ENCODE measurements at regions not wholly inside any gene's neighbourhood (a gene's known extent, or its start where the extent isn't known, plus 50 kb on each side); places are given as distances from the start of the nearest gene placed in this dataset.
"Not testable (repeated sequence)": the region's sequence is repeated elsewhere in the genome, so short reads cannot be mapped to it uniquely, and the experiment has no call there.

GRCh38 chr15:22561716-22562115 is 103.0 kb downstream of the GOLGA6L22 start:
- TF ChIP-seq BACH2 (CRISPR knock-in tag; IDR thresholded peaks at IDR 0.05; ENCODE audit: borderline replicate concordance); CREB5 (CRISPR knock-in tag; IDR thresholded peaks at IDR 0.05; ENCODE audit: low read depth); RARB (CRISPR knock-in tag; IDR thresholded peaks at IDR 0.05); TOX (CRISPR knock-in tag; IDR thresholded peaks at IDR 0.05; ENCODE audit: borderline replicate concordance); ESRRG (CRISPR knock-in tag; IDR thresholded peaks at IDR 0.05); CSDC2 (CRISPR knock-in tag; IDR thresholded peaks at IDR 0.05); ZFP30 (CRISPR knock-in tag; IDR thresholded peaks at IDR 0.05); TCF4 (CRISPR knock-in tag; IDR thresholded peaks at IDR 0.05; ENCODE audit: borderline replicate concordance): not testable (repeated sequence)
- TF ChIP-seq, protein P1, sequence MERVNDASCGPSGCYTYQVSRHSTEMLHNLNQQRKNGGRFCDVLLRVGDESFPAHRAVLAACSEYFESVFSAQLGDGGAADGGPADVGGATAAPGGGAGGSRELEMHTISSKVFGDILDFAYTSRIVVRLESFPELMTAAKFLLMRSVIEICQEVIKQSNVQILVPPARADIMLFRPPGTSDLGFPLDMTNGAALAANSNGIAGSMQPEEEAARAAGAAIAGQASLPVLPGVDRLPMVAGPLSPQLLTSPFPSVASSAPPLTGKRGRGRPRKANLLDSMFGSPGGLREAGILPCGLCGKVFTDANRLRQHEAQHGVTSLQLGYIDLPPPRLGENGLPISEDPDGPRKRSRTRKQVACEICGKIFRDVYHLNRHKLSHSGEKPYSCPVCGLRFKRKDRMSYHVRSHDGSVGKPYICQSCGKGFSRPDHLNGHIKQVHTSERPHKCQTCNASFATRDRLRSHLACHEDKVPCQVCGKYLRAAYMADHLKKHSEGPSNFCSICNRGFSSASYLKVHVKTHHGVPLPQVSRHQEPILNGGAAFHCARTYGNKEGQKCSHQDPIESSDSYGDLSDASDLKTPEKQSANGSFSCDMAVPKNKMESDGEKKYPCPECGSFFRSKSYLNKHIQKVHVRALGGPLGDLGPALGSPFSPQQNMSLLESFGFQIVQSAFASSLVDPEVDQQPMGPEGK (CRISPR knock-in tag; IDR thresholded peaks at IDR 0.05; ENCODE audit: borderline replicate concordance): not testable (repeated sequence)

Data from SK-N-SH treated with all-trans-retinoic acid at 6 μM for 48 hours (cell line).